DMS 273 (cell line): ENCODE measurements at regions not wholly inside any gene's neighbourhood (a gene's known extent, or its start where the extent isn't known, plus 50 kb on each side); places are given as distances from the start of the nearest gene placed in this dataset.
"Not testable (repeated sequence)": the region's sequence is repeated elsewhere in the genome, so short reads cannot be mapped to it uniquely, and the experiment has no call there.

ENCODE experiments used
- DNase-seq: peaks from one replicate; lab custom pipeline; 2025; ENCODE audit not compliant: unreplicated experiment; lab: John Stamatoyannopoulos, UW

GRCh38 chr11:44361813-44362212 lies 51.9 kb upstream of the ALX4 start:
- DNase-seq: no peak

GRCh38 chr11:44363116-44363515 lies 53.2 kb upstream of the ALX4 start:
- no peak for DNase-seq

GRCh38 chr11:44364596-44364995 lies 54.7 kb upstream of the ALX4 start:
- DNase-seq: no peak

- no peak for DNase-seq
These were observed 55.7 kb upstream of the ALX4 start for GRCh38 chr11:44365616-44366015.

- no peak for DNase-seq
These were observed 56.1 kb upstream of the ALX4 start for GRCh38 chr11:44366026-44366425.

- no peak for DNase-seq
These were observed 56.8 kb upstream of the ALX4 start for GRCh38 chr11:44366741-44367140.

GRCh38 chr11:44367452-44367851 lies 57.5 kb upstream of the ALX4 start:
- peak; percentile 7 for DNase-seq

GRCh38 chr11:44368886-44369285 lies 58.9 kb upstream of the ALX4 start:
- no peak for DNase-seq

GRCh38 chr11:44371042-44371441 lies 61.1 kb upstream of the ALX4 start:
- DNase-seq: not testable (repeated sequence)

- no peak for DNase-seq
These were observed 61.8 kb upstream of the ALX4 start for GRCh38 chr11:44371706-44372105.

GRCh38 chr11:44372989-44373388 lies 63.0 kb upstream of the ALX4 start:
- peak; percentile 5 for DNase-seq

GRCh38 chr11:44374001-44374400 lies 64.1 kb upstream of the ALX4 start:
- no peak for DNase-seq

GRCh38 chr11:44376423-44376822 lies 66.5 kb upstream of the ALX4 start:
- DNase-seq: no peak

GRCh38 chr11:44377121-44377520 lies 67.2 kb upstream of the ALX4 start:
- no peak for DNase-seq

- DNase-seq: no peak
These were observed 68.0 kb upstream of the ALX4 start for GRCh38 chr11:44377914-44378321.

- no peak for DNase-seq
These were observed 69.4 kb upstream of the ALX4 start for GRCh38 chr11:44379141-44380008.

- DNase-seq: no peak
These were observed 70.0 kb upstream of the ALX4 start for GRCh38 chr11:44380009-44380313.

GRCh38 chr11:44380820-44381219 lies 70.9 kb upstream of the ALX4 start:
- no peak for DNase-seq

- DNase-seq: no peak
These were observed 71.3 kb upstream of the ALX4 start for GRCh38 chr11:44381261-44381660.

- no peak for DNase-seq
These were observed 72.2 kb upstream of the ALX4 start for GRCh38 chr11:44382118-44382517.

- DNase-seq: no peak
These were observed 72.8 kb upstream of the ALX4 start for GRCh38 chr11:44382656-44383240.

- no peak for DNase-seq
These were observed 73.3 kb upstream of the ALX4 start for GRCh38 chr11:44383246-44383645.

GRCh38 chr11:44387415-44387814 lies 77.5 kb upstream of the ALX4 start:
- no peak for DNase-seq
